GM10266 (cell line): ENCODE measurements at regions not wholly inside any gene's neighbourhood (a gene's known extent, or its start where the extent isn't known, plus 50 kb on each side); places are given as distances from the start of the nearest gene placed in this dataset.

Source experiments
- DNase-seq: peaks from one replicate; pipeline ENCODE4 v3.0.0; 2012; ENCODE audit errors: extremely low spot score
- TF ChIP-seq, protein P1 (sequence below): IDR thresholded peaks from 2 replicates; pipeline ENCODE4 v1.5.1; 2012; ENCODE audit warnings: mild to moderate bottlenecking, low read depth; ENCODE audit not compliant: control insufficient read depth, insufficient read depth; ENCODE audit errors: missing control alignments

GRCh38 chr9:81083067-81083466, 606.3 kb downstream of the TLE1 start:
- TF ChIP-seq, protein P1, sequence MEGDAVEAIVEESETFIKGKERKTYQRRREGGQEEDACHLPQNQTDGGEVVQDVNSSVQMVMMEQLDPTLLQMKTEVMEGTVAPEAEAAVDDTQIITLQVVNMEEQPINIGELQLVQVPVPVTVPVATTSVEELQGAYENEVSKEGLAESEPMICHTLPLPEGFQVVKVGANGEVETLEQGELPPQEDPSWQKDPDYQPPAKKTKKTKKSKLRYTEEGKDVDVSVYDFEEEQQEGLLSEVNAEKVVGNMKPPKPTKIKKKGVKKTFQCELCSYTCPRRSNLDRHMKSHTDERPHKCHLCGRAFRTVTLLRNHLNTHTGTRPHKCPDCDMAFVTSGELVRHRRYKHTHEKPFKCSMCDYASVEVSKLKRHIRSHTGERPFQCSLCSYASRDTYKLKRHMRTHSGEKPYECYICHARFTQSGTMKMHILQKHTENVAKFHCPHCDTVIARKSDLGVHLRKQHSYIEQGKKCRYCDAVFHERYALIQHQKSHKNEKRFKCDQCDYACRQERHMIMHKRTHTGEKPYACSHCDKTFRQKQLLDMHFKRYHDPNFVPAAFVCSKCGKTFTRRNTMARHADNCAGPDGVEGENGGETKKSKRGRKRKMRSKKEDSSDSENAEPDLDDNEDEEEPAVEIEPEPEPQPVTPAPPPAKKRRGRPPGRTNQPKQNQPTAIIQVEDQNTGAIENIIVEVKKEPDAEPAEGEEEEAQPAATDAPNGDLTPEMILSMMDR = no peak
- no peak for DNase-seq

- DNase-seq = no peak
- TF ChIP-seq, protein P1 = no peak
These were observed 607.1 kb downstream of the TLE1 start for GRCh38 chr9:81082221-81082620.

- TF ChIP-seq, protein P1 = no peak
- no peak for DNase-seq
These were observed 608.4 kb downstream of the TLE1 start for GRCh38 chr9:81080900-81081299.

DNA sequence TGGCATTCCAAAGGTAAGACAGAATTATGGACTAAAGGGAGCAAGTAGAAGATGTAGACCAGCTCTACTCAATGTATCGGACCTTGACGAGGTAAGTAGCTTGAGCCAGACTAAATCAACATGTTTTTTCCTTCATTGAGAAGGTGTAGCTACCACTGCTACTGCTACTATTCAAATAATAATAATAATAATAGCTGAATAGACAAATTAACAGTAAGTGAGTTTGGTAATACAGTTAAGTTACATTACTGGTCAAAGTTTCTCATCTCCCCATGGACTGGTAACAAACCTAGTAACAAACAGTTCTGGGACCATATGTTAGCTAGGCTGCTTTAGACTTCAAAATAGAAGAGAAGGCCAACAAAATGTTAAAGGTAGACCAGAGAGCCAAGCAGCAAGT, 609.2 kb downstream of the TLE1 start:
- no peak for DNase-seq
- TF ChIP-seq, protein P1 = no peak

- no peak for DNase-seq
These were observed 610.3 kb downstream of the TLE1 start for GRCh38 chr9:81079055-81079454.

DNA sequence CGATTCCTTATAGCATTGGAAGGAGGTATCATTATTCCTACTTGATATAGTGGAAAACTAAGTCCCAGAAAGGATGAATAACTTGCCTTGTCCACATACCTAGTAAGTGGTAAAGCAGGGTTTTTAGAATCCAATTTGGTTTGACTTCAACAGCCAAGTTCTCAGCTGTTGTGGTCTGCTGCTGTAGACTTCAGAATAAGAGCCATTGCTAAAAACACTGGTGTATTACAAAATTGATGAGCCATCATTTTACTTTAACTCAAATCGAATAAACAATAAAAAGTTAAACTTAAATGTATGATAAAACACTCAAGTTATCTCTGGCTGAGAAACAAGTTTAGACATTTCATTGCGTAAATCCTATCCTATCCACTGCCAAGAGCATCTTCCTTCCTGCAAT, 610.8 kb downstream of the TLE1 start:
- no peak for DNase-seq
- TF ChIP-seq, protein P1 = no peak

More at GRCh38 chr9:81079055-81079454, 610.3 kb downstream of the TLE1 start:
- TF ChIP-seq, protein P1 = no peak

DNA sequence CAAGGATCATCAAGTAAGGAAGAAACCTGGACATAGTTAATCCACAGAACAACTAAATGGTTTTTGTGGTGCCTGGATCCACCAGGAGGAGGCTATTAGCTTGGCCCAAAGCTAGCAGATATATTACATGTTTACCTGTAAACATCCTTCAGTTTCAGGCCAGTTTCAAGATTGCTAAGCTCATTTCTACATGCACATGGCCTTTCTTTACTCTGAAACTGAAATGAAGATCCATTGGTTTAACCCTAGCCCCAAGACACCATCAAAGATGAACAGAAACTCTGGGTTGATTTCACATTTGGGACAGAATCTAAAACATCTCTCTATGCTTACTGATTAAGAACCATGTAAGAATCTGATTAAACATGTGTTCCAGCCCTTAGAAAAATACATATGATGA, 611.8 kb downstream of the TLE1 start:
- TF ChIP-seq, protein P1 = no peak
- no peak for DNase-seq

- TF ChIP-seq, protein P1 = no peak
- no peak for DNase-seq
These were observed 613.2 kb downstream of the TLE1 start for GRCh38 chr9:81076131-81076530.
